ENCODE measurements at regions not wholly inside any gene's neighbourhood (a gene's known extent, or its start where the extent isn't known, plus 50 kb on each side); places are given as distances from the start of the nearest gene placed in this dataset.
"Not testable (repeated sequence)": the region's sequence is repeated elsewhere in the genome, so short reads cannot be mapped to it uniquely, and the experiment has no call there.

DNA sequence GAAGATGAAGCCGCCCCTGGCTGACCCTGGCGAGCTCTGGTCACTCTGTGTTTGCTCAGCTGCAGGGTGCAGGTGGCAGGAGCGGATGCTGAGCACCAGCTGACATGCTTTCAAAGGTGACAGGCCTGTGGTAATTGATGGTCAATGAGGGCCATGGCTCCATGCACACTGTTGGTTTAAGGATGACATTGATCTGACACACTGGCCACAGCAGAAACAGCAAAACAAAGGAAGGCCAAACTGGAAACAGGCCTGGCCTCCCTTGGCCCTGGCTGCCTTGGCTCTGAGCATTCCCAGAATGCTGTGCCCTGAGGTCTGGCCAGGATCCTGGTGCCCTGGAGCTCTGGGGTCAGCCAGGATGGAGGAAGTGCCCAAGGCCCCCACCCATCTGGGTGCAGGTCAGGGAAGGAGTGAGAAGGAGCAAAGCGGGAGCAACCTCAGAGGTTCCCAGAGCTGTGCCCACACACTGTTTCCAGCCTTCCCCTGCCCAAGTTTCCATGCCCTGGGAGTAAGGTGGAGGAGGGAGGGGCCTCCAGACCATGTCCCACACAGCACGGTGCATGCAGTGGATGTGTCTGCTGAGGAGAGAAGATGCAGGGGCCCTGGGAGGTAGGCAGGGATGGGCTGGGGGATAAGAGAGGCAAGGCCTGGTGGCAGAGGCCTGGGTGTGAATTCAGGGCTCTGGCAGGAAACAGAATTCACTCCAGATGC lies 302.2 kb downstream of the RPS24 start:
- Histone ChIP-seq H3K9me3 (ENCODE audit: control insufficient read depth, insufficient read depth, low read length) (no peaks in the 10 kb centered on the region), H3K27ac (ENCODE audit: low read length) (no peak overlapping the region), H3K36me3 (ENCODE audit: control insufficient read depth, insufficient read depth, low read length) (no peaks in the 10 kb centered on the region), H3K4me3 (ENCODE audit: low read length) (no peak overlapping the region), H3K4me1 (ENCODE audit: control insufficient read depth, insufficient read depth, low read length) (0 out of 2 replicates have a peak, but pooled peaks cover 2% of the 10 kb centered on the region), H3K27me3 (ENCODE audit: control insufficient read depth, insufficient read depth, low read length) (no peaks in the 10 kb centered on the region)
- WGBS (ENCODE audit: insufficient coverage, insufficient read length), result no CpG with 5 or more reads among the region's 5 CpGs
- no peak for DNase-seq (ENCODE audit: low read depth, low spot score)

DNA sequence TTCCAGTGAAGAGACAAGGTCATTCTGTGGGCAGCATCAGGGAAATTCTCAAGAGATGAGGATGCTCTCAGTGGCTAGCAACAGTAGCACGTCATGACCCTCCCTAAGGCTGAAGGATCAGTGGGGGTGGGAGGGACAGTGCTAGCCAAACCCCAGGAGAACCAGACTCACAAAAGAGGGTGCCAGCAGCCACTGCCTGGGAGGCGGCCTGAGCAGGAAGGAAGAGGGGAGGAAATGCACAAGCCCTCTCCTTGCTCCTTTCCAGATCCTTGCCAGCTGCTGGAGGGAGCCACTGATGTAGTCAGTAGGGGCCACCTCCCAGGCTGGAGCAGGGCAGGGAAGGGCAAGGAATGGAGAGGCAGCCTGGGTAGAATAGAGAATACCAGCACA lies 302.7 kb downstream of the RPS24 start:
- no peak overlapping the region for H3K4me3 ChIP-seq (ENCODE audit: low read length)
- H3K36me3 ChIP-seq (ENCODE audit: control insufficient read depth, insufficient read depth, low read length), result no peaks in the 10 kb centered on the region
- H3K4me1 ChIP-seq (ENCODE audit: control insufficient read depth, insufficient read depth, low read length), result 0 out of 2 replicates have a peak, but pooled peaks cover 2% of the 10 kb centered on the region
- no peak for DNase-seq (ENCODE audit: low read depth, low spot score)
- no peaks in the 10 kb centered on the region for H3K9me3 ChIP-seq (ENCODE audit: control insufficient read depth, insufficient read depth, low read length)
- no peak overlapping the region for H3K27ac ChIP-seq (ENCODE audit: low read length)
- H3K27me3 ChIP-seq (ENCODE audit: control insufficient read depth, insufficient read depth, low read length), result no peaks in the 10 kb centered on the region
- WGBS (ENCODE audit: insufficient coverage, insufficient read length), result no CpG with 5 or more reads among the region's 2 CpGs

- H3K9me3 ChIP-seq (ENCODE audit: control insufficient read depth, insufficient read depth, low read length), result no peaks in the 10 kb centered on the region
- H3K27me3 ChIP-seq (ENCODE audit: control insufficient read depth, insufficient read depth, low read length), result no peaks in the 10 kb centered on the region
- DNase-seq (ENCODE audit: low read depth, low spot score), result no peak
- WGBS (ENCODE audit: insufficient coverage, insufficient read length), result no CpG with 5 or more reads among the region's 4 CpGs
- H3K4me3 ChIP-seq (ENCODE audit: low read length), result no peak overlapping the region
- no peaks in the 10 kb centered on the region for H3K4me1 ChIP-seq (ENCODE audit: control insufficient read depth, insufficient read depth, low read length)
- H3K27ac ChIP-seq (ENCODE audit: low read length), result no peak overlapping the region
- H3K36me3 ChIP-seq (ENCODE audit: control insufficient read depth, insufficient read depth, low read length), result no peaks in the 10 kb centered on the region
These were observed 303.4 kb downstream of the RPS24 start for GRCh38 chr10:78337016-78337415.

DNA sequence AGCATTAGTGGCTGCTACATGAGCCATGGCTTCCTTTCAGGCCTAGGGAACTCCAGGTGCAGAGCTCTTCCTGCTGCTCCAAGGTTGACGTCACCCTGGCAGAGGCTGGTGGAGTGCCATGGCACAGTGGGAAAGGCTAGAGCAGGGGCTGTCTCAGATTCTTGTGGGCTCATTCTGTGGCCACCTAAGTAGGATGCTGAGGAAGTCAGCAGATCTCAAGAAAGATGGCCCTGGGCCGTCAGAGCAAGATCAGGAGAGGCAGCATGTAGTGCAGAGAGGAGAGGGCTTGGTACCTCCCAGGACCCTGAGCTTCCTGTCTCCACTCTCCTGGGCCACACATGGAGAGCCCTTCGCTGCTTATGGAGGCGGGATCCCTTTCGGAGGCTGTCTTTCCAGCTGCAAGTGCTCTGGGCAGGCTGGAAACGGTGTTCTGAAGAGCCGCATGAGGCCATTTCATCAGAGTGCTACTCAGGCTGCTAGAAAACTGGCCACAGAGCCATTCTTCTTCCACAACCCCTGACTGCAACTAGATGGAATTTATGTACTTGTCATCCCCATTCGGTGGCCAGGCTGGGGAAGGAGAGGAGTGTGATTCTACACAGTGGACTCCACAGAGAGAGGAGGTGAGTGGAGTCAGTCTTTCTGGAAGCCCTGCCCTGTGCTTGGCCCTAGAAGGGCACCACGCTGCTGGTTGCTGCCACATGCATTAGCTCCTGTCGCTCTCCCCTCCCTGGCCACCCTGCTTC lies 304.2 kb downstream of the RPS24 start:
- H3K27me3 ChIP-seq (ENCODE audit: control insufficient read depth, insufficient read depth, low read length), result no peaks in the 10 kb centered on the region

DNA sequence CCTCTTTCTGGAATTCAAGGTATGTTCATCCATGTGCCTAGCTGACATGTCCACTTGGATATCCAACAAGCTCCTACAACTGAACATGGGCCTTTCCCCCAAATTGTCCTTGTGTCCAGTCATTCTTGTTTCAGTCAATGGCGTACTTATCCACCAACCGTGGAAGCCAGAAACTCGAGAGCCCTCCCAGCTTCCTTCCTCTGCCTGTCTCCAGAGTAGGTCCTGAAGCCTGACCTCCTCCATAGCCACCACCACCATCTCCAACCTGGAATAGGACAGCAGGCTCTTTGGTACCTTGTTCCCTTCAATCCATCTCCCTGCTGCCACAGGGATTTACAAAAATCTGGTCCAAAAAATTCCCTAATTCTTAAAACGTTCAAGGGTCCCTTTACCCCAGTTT lies 305.1 kb downstream of the RPS24 start:
- no peaks in the 10 kb centered on the region for H3K36me3 ChIP-seq (ENCODE audit: control insufficient read depth, insufficient read depth, low read length)
- no peaks in the 10 kb centered on the region for H3K9me3 ChIP-seq (ENCODE audit: control insufficient read depth, insufficient read depth, low read length)
- no peak overlapping the region for H3K4me3 ChIP-seq (ENCODE audit: low read length)
- DNase-seq (ENCODE audit: low read depth, low spot score), result no peak
- H3K27me3 ChIP-seq (ENCODE audit: control insufficient read depth, insufficient read depth, low read length), result no peaks in the 10 kb centered on the region
- H3K27ac ChIP-seq (ENCODE audit: low read length), result no peak overlapping the region
- WGBS (ENCODE audit: insufficient coverage, insufficient read length), result no CpG with 5 or more reads among the region's 4 CpGs
- no peaks in the 10 kb centered on the region for H3K4me1 ChIP-seq (ENCODE audit: control insufficient read depth, insufficient read depth, low read length)

More for the DNA sequence above, 304.2 kb downstream of the RPS24 start:
- Histone ChIP-seq H3K4me1 (ENCODE audit: control insufficient read depth, insufficient read depth, low read length) (no peaks in the 10 kb centered on the region), H3K9me3 (ENCODE audit: control insufficient read depth, insufficient read depth, low read length) (no peaks in the 10 kb centered on the region), H3K27ac (ENCODE audit: low read length) (no peak overlapping the region), H3K4me3 (ENCODE audit: low read length) (no peak overlapping the region), H3K36me3 (ENCODE audit: control insufficient read depth, insufficient read depth, low read length) (no peaks in the 10 kb centered on the region)
- WGBS (ENCODE audit: insufficient coverage, insufficient read length), result no CpG with 5 or more reads among the region's 10 CpGs
- no peak for DNase-seq (ENCODE audit: low read depth, low spot score)

- Histone ChIP-seq H3K36me3 (ENCODE audit: control insufficient read depth, insufficient read depth, low read length) (no peaks in the 10 kb centered on the region), H3K9me3 (ENCODE audit: control insufficient read depth, insufficient read depth, low read length) (no peaks in the 10 kb centered on the region), H3K27me3 (ENCODE audit: control insufficient read depth, insufficient read depth, low read length) (no peaks in the 10 kb centered on the region), H3K4me1 (ENCODE audit: control insufficient read depth, insufficient read depth, low read length) (no peaks in the 10 kb centered on the region), H3K4me3 (ENCODE audit: low read length) (no peak overlapping the region), H3K27ac (ENCODE audit: low read length) (no peak overlapping the region)
- no CpG with 5 or more reads among the region's 4 CpGs for WGBS (ENCODE audit: insufficient coverage, insufficient read length)
- no peak for DNase-seq (ENCODE audit: low read depth, low spot score)
These were observed 305.6 kb downstream of the RPS24 start for GRCh38 chr10:78339251-78339650.

DNA sequence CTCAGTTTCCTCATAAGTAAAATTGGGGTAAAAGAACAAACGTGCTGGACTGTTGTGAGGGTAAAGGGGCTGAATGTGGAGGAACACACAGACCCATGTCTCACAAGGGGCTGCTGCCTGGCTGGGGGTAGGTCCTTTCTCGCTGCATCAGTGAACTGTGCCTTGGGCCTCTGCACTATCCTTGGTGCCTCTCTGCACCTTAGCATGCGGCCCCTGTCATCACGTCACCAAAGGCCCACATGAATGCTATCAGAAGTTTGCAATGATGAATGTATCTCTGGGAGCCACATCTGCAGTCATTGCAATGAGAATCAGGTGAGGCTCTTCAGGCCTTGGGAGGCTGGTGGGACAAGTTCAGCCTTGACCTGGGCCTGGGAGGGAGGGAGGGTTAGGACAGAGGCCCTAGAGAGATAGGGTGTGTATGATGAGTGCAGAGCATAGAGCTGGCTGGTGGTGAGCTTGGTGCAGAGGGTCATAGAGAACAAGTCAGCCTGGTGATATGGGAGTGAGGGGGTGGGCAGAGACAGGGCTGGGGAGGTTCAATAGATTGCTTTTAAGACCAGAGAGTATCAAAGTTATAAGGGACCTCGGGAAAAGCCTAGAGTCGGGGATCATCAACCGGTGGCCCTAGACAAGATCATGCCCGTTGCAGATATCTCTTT lies 308.4 kb downstream of the RPS24 start:
- no peak for DNase-seq (ENCODE audit: low read depth, low spot score)
- H3K4me1 ChIP-seq (ENCODE audit: control insufficient read depth, insufficient read depth, low read length), result no peaks in the 10 kb centered on the region
- H3K27ac ChIP-seq (ENCODE audit: low read length), result no peak overlapping the region
- no peaks in the 10 kb centered on the region for H3K36me3 ChIP-seq (ENCODE audit: control insufficient read depth, insufficient read depth, low read length)
- no CpG with 5 or more reads among the region's 8 CpGs for WGBS (ENCODE audit: insufficient coverage, insufficient read length)
- H3K4me3 ChIP-seq (ENCODE audit: low read length), result no peak overlapping the region
- H3K27me3 ChIP-seq (ENCODE audit: control insufficient read depth, insufficient read depth, low read length), result no peaks in the 10 kb centered on the region
- H3K9me3 ChIP-seq (ENCODE audit: control insufficient read depth, insufficient read depth, low read length), result no peaks in the 10 kb centered on the region

DNA sequence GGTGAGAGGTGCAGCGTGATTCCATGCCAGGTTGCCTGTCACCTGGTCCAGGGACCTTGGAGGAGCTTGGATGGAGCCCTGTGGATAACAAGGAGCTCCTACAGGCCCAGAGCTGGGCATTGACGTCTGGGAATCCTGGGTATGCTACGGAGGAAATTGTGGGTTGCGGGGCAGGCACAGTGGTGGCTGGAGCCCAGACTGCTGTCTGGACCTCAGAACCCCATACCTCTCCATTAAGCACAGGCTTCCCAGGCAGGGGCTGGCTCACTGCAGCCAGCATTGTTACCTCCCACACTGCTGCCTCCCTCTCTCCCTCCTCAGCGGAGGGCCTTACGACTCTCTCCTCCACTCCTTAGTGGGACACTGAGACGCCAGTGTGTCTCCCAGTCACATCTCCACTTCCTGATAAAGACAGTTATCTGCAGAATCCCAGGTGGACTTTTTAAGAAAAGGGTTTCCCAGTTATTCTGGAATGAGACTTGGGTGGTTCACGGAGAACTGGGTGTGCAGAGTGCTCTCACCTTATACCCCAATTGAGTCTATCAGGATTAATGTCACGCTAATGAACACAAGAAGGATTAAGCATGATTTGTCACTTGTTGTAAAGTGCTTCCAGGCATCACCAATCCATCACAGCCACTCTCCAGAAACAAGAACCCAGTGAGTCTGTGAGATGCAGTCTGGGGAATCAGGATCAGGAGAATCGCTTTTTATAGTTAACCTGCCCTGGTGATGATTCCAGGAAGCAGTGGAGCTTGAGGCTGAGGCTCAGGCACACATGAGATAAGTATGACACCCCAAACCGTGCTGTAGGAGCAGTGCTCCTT lies 309.4 kb downstream of the RPS24 start:
- Histone ChIP-seq H3K4me3 (ENCODE audit: low read length) (no peak overlapping the region), H3K36me3 (ENCODE audit: control insufficient read depth, insufficient read depth, low read length) (no peaks in the 10 kb centered on the region), H3K27ac (ENCODE audit: low read length) (no peak overlapping the region), H3K27me3 (ENCODE audit: control insufficient read depth, insufficient read depth, low read length) (no peaks in the 10 kb centered on the region), H3K4me1 (ENCODE audit: control insufficient read depth, insufficient read depth, low read length) (no peaks in the 10 kb centered on the region), H3K9me3 (ENCODE audit: control insufficient read depth, insufficient read depth, low read length) (no peaks in the 10 kb centered on the region)
- DNase-seq (ENCODE audit: low read depth, low spot score), result no peak
- WGBS (ENCODE audit: insufficient coverage, insufficient read length), result no CpG with 5 or more reads among the region's 11 CpGs

- not testable (repeated sequence) for H3K36me3 ChIP-seq (ENCODE audit: control insufficient read depth, insufficient read depth, low read length); H3K4me1 ChIP-seq (ENCODE audit: control insufficient read depth, insufficient read depth, low read length); DNase-seq (ENCODE audit: low read depth, low spot score); H3K27me3 ChIP-seq (ENCODE audit: control insufficient read depth, insufficient read depth, low read length); H3K4me3 ChIP-seq (ENCODE audit: low read length); H3K9me3 ChIP-seq (ENCODE audit: control insufficient read depth, insufficient read depth, low read length); H3K27ac ChIP-seq (ENCODE audit: low read length)
- WGBS (ENCODE audit: insufficient coverage, insufficient read length), result no CpG with 5 or more reads among the region's 8 CpGs
These were observed 310.6 kb downstream of the RPS24 start for GRCh38 chr10:78344257-78344656.

- not testable (repeated sequence) for H3K4me1 ChIP-seq (ENCODE audit: control insufficient read depth, insufficient read depth, low read length); H3K27ac ChIP-seq (ENCODE audit: low read length); H3K4me3 ChIP-seq (ENCODE audit: low read length); H3K36me3 ChIP-seq (ENCODE audit: control insufficient read depth, insufficient read depth, low read length); DNase-seq (ENCODE audit: low read depth, low spot score); H3K9me3 ChIP-seq (ENCODE audit: control insufficient read depth, insufficient read depth, low read length); H3K27me3 ChIP-seq (ENCODE audit: control insufficient read depth, insufficient read depth, low read length)
- no CpG with 5 or more reads among the region's 3 CpGs for WGBS (ENCODE audit: insufficient coverage, insufficient read length)
These were observed 311.9 kb downstream of the RPS24 start for GRCh38 chr10:78345515-78345914.
